ENCODE measurements at regions not wholly inside any gene's neighbourhood (a gene's known extent, or its start where the extent isn't known, plus 50 kb on each side); places are given as distances from the start of the nearest gene placed in this dataset.
A peak's percentile ranks its signal among the peaks of the same experiment; 100 is the strongest.
"Not testable (repeated sequence)": the region's sequence is repeated elsewhere in the genome, so short reads cannot be mapped to it uniquely, and the experiment has no call there.

DNA sequence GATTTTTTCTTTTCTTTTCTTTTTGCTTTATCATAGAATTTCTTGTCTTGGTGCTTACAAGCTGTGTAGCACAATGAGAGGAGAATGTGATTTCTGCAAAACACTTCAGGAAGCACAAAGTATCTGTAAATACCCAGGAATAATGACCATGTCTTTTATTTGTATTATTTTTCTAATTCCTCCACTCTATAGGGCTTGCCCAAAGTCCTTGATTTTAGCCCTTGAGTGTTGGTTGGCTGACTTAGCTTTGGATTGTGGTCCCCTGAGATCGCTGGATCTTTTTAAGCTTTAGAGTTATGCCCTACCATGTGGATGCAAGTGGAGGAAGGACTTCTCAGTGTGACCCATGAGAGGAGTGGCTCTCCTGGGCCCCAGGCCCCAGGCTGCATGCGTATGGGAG lies 52.2 kb downstream of the HOXC4 start:
- H3K4me1 ChIP-seq; intact Hi-C loops (cut with DNase I; ENCODE audit: low total_unique reads); H3K9me3 ChIP-seq; H3K27ac ChIP-seq; H3K36me3 ChIP-seq; H3K27me3 ChIP-seq; H3K4me3 ChIP-seq; DNase-seq (ENCODE audit: low spot score in 2 of 2): not testable (repeated sequence)

DNA sequence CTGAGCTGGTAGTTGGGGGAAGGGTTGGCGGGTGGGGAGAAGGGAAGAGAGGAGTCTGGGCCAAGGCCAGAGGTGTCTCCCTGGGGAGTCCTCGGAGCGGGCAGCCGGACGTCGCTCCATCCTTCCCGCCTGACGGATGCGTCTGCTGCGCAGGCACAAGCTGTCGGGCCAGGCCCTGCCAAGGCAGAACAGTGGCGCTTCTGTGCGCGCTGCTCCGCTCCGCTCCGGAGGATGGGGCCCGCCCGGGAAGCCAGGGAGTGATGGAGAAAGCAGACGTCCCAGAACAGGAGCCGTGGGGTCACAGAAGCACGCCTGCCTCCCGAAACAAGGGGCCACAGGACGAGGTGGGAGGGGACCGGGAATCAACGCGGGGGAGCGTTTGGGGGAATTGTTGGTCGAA lies 52.6 kb downstream of the HOXC4 start:
- H3K4me3 ChIP-seq, result peak overlapping the region in 2 of 3 donors; percentile 20 to 43

DNA sequence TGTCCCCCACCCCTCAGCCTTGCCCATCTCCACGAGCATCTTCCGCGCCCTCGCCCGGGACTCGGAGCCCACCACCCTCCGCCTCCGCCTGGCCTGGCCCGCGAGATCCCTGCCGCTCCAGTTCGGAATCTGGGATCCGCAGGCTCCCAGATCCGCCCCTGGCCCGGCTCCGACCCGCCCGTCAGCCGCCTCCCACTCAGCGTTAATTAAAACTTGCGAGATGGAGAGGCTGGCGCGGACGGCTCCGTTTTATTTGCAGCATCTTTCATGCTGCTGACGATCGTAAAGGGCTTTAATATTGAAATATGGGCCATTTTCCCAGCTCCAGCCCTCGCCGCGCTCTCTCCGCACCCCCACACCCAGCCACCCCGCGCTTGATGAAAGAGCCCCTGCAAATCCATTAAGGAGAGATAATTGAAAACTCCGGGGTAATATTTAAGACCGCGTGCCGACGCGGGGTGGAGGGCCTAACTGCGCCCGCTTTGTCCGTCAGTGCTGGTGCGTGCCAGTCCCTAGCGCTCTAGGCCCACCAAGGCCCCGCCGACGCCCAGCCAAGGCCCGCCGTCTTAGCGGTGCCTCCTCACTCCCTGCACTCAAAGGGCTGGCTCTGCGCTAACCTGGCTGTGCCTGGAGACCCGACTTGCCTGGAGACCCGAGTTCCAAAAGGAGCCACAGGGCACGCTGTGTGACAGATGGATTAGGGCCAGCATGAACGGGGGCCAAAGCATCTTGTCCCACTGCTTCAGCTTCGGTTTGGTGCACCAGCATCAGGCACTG lies 53.4 kb downstream of the HOXC4 start:
- H3K36me3 ChIP-seq; H3K27me3 ChIP-seq; intact Hi-C loops (cut with DNase I; ENCODE audit: low total_unique reads); H3K4me1 ChIP-seq; H3K27ac ChIP-seq; H3K9me3 ChIP-seq; DNase-seq (ENCODE audit: low spot score in 2 of 2): not testable (repeated sequence)
- H3K4me3 ChIP-seq, result peak overlapping the region in 2 of 3 donors; percentile 20 to 43

More for the DNA sequence above, 52.6 kb downstream of the HOXC4 start:
- H3K36me3 ChIP-seq; H3K27ac ChIP-seq; H3K27me3 ChIP-seq; H3K9me3 ChIP-seq; H3K4me1 ChIP-seq; intact Hi-C loops (cut with DNase I; ENCODE audit: low total_unique reads); DNase-seq (ENCODE audit: low spot score in 2 of 2): not testable (repeated sequence)

DNA sequence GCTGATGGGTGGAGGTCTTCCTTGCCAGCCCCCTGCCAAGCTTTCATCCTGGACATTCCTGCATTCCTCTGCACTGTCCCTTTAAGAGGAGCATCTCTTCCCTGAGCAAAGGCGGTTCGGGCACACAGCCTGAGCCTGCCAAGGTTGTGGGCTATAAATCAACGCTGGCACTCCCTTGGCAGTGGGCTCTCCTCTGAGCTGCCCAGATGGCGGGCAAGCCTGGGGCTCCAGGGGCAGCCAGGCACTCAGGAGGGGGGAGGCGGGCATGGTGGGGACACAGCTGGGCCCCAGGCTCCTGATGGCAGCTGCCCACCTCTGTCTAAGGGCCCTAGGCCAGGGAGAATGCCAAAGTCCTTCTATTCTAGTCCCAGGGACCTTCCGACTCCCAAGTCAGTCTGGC lies 58.7 kb downstream of the HOXC4 start:
- H3K4me1 ChIP-seq; H3K4me3 ChIP-seq; intact Hi-C loops (cut with DNase I; ENCODE audit: low total_unique reads); H3K9me3 ChIP-seq; H3K27ac ChIP-seq; DNase-seq (ENCODE audit: low spot score in 2 of 2); H3K36me3 ChIP-seq; H3K27me3 ChIP-seq: not testable (repeated sequence)

DNA sequence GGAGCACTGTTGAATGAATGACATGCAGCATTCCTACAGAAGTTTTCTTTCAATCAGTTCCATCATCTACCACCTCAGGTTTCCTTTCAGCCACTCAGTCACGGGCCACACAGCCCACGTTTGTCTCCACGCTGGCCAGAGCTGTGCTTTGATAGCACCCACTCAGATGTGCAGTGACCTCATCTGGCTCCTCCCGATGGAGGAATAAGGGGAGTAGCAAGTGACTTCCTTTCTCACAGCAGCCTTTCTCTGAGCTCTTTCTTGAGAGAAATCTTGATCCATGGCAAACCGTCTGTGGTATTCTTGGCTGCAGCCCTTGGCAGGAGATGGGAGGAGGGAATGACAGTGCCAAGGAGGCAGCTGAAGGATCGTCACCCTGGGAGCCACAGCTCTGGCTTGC lies 62.4 kb downstream of the HOXC4 start:
- H3K27me3 ChIP-seq; H3K4me1 ChIP-seq; intact Hi-C loops (cut with DNase I; ENCODE audit: low total_unique reads); H3K4me3 ChIP-seq; DNase-seq (ENCODE audit: low spot score in 2 of 2); H3K36me3 ChIP-seq; H3K9me3 ChIP-seq: not testable (repeated sequence)
- peak overlapping the region in 1 of 2 donors; percentile 7 for H3K27ac ChIP-seq

- H3K27ac ChIP-seq; H3K27me3 ChIP-seq; DNase-seq (ENCODE audit: low spot score in 2 of 2); H3K4me3 ChIP-seq; intact Hi-C loops (cut with DNase I; ENCODE audit: low total_unique reads); H3K9me3 ChIP-seq; H3K36me3 ChIP-seq; H3K4me1 ChIP-seq: not testable (repeated sequence)
Observed at GRCh38 chr12:54117392-54117791, 63.8 kb downstream of the HOXC4 start.

GRCh38 chr12:54119082-54119481 lies 65.4 kb downstream of the HOXC4 start:
- H3K36me3 ChIP-seq; H3K27me3 ChIP-seq; H3K4me3 ChIP-seq; H3K9me3 ChIP-seq; DNase-seq (ENCODE audit: low spot score in 2 of 2); H3K27ac ChIP-seq; intact Hi-C loops (cut with DNase I; ENCODE audit: low total_unique reads); H3K4me1 ChIP-seq: not testable (repeated sequence)

- DNase-seq (ENCODE audit: low spot score in 2 of 2); H3K9me3 ChIP-seq; H3K4me3 ChIP-seq; H3K4me1 ChIP-seq; intact Hi-C loops (cut with DNase I; ENCODE audit: low total_unique reads); H3K27me3 ChIP-seq; H3K36me3 ChIP-seq; H3K27ac ChIP-seq: not testable (repeated sequence)
Observed at GRCh38 chr12:54123981-54124380, 64.8 kb downstream of the SMUG1 start.

GRCh38 chr12:54125708-54126028 lies 63.1 kb downstream of the SMUG1 start:
- H3K27me3 ChIP-seq; H3K36me3 ChIP-seq; intact Hi-C loops (cut with DNase I; ENCODE audit: low total_unique reads); H3K4me1 ChIP-seq; DNase-seq (ENCODE audit: low spot score in 2 of 2); H3K9me3 ChIP-seq: not testable (repeated sequence)
- Histone ChIP-seq H3K4me3 (peak overlapping the region; percentile 75 to 95 (median 86)), H3K27ac (peak overlapping the region; percentile 84 to 86)

GRCh38 chr12:54126029-54126695 lies 62.6 kb downstream of the SMUG1 start:
- peak overlapping the region; percentile 84 to 86 for H3K27ac ChIP-seq
- intact Hi-C loops (cut with DNase I; ENCODE audit: low total_unique reads), result no loop called here
- no peaks in the 10 kb centered on the region for H3K27me3 ChIP-seq
- H3K9me3 ChIP-seq, result no peaks in the 10 kb centered on the region
- no peaks in the 10 kb centered on the region for H3K4me1 ChIP-seq
- DNase-seq (ENCODE audit: low spot score in 2 of 2), result peak in 1 of 2 donors; percentile 49
- H3K4me3 ChIP-seq, result peak overlapping the region; percentile 75 to 95 (median 86)
- no peaks in the 10 kb centered on the region for H3K36me3 ChIP-seq
- TF ChIP-seq POLR2A (IDR thresholded peaks at IDR 0.05), result peak; percentile 25
- peak in 1 of 3 donors; percentile 25 for TF ChIP-seq POLR2AphosphoS5 (IDR thresholded peaks at IDR 0.05)
- no peak for TF ChIP-seq CTCF (IDR thresholded peaks at IDR 0.05)

Data from breast epithelium (tissue), 4 donors.